Panc1 (cell line): ENCODE measurements at regions not wholly inside any gene's neighbourhood (a gene's known extent, or its start where the extent isn't known, plus 50 kb on each side); places are given as distances from the start of the nearest gene placed in this dataset.
"Not testable (repeated sequence)": the region's sequence is repeated elsewhere in the genome, so short reads cannot be mapped to it uniquely, and the experiment has no call there.

Experiments
- TCF7L2 ChIP-seq: IDR thresholded peaks from 2 replicates; pipeline ENCODE4 v1.6.1; 2011; ENCODE audit warnings: mild to moderate bottlenecking, low read depth, low read length, inconsistent platforms
- TF ChIP-seq, protein P1 (sequence below): fragments of 450-650 bp; IDR thresholded peaks from 2 replicates; pipeline ENCODE4 v1.5.1; 2017; ENCODE audit warnings: mild to moderate bottlenecking

DNA sequence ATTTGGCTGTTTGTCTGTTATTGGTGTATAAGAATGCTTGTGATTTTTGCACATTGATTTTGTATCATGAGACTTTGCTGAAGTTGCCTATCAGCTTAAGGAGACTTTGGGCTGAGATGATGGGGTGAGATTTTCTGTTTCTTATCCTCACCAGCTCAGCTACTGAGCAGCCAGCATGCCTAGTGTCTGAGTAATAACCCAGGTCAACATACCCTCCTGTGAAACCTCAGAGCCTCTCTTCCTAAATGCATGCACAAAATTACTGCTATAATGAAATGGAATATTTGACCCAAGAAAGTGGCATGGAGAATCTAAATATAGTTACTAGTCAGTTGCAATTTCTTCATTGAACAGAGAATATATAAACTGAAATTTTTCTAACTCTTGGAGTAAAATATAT, 220.8 kb downstream of the MINAR1 start:
- not testable (repeated sequence) for TF ChIP-seq TCF7L2
- TF ChIP-seq, protein P1, sequence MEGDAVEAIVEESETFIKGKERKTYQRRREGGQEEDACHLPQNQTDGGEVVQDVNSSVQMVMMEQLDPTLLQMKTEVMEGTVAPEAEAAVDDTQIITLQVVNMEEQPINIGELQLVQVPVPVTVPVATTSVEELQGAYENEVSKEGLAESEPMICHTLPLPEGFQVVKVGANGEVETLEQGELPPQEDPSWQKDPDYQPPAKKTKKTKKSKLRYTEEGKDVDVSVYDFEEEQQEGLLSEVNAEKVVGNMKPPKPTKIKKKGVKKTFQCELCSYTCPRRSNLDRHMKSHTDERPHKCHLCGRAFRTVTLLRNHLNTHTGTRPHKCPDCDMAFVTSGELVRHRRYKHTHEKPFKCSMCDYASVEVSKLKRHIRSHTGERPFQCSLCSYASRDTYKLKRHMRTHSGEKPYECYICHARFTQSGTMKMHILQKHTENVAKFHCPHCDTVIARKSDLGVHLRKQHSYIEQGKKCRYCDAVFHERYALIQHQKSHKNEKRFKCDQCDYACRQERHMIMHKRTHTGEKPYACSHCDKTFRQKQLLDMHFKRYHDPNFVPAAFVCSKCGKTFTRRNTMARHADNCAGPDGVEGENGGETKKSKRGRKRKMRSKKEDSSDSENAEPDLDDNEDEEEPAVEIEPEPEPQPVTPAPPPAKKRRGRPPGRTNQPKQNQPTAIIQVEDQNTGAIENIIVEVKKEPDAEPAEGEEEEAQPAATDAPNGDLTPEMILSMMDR, result not testable (repeated sequence)
